Skin of body (tissue), 1 donor: ENCODE measurements at regions not wholly inside any gene's neighbourhood (a gene's known extent, or its start where the extent isn't known, plus 50 kb on each side); places are given as distances from the start of the nearest gene placed in this dataset.
"Not testable (repeated sequence)": the region's sequence is repeated elsewhere in the genome, so short reads cannot be mapped to it uniquely, and the experiment has no call there.

Source experiments
- DNase-seq: peaks from one replicate; lab custom pipeline; 2025; lab: John Stamatoyannopoulos, UW

- no peak for DNase-seq
Measured at GRCh38 chr2:107107351-107107750, 221.4 kb upstream of the ST6GAL2 start.

- DNase-seq: no peak
Measured at GRCh38 chr2:107108556-107108955, 222.6 kb upstream of the ST6GAL2 start.

- DNase-seq: no peak
Measured at GRCh38 chr2:107111623-107112022, 225.7 kb upstream of the ST6GAL2 start.

- DNase-seq: no peak
Measured at GRCh38 chr2:107112561-107112960, 226.6 kb upstream of the ST6GAL2 start.

GRCh38 chr2:107128381-107128780 is 242.4 kb upstream of the ST6GAL2 start:
- DNase-seq: no peak

GRCh38 chr2:107132070-107132469 is 246.1 kb upstream of the ST6GAL2 start:
- no peak for DNase-seq

- no peak for DNase-seq
Measured at GRCh38 chr2:107132746-107133145, 246.8 kb upstream of the ST6GAL2 start.

- no peak for DNase-seq
Measured at GRCh38 chr2:107133412-107133811, 247.4 kb upstream of the ST6GAL2 start.

GRCh38 chr2:107136733-107137132 is 250.8 kb upstream of the ST6GAL2 start:
- no peak for DNase-seq

- no peak for DNase-seq
Measured at GRCh38 chr2:107137706-107138105, 251.7 kb upstream of the ST6GAL2 start.

- no peak for DNase-seq
Measured at GRCh38 chr2:107146181-107146580, 260.2 kb upstream of the ST6GAL2 start.

- DNase-seq: not testable (repeated sequence)
Measured at GRCh38 chr2:107146645-107147044, 260.7 kb upstream of the ST6GAL2 start.

GRCh38 chr2:107148055-107148454 is 262.1 kb upstream of the ST6GAL2 start:
- no peak for DNase-seq

GRCh38 chr2:107148496-107148895 is 262.5 kb upstream of the ST6GAL2 start:
- no peak for DNase-seq

GRCh38 chr2:107160640-107161239 is 274.8 kb upstream of the ST6GAL2 start:
- DNase-seq: no peak

GRCh38 chr2:107168141-107168540 is 282.2 kb upstream of the ST6GAL2 start:
- no peak for DNase-seq

GRCh38 chr2:107174171-107174570 is 288.2 kb upstream of the ST6GAL2 start:
- no peak for DNase-seq

GRCh38 chr2:107182981-107183380 is 297.0 kb upstream of the ST6GAL2 start:
- DNase-seq: no peak

GRCh38 chr2:107187870-107188269 is 301.9 kb upstream of the ST6GAL2 start:
- DNase-seq: no peak

GRCh38 chr2:107195631-107196030 is 309.7 kb upstream of the ST6GAL2 start:
- DNase-seq: no peak

GRCh38 chr2:107197594-107198294 is 311.8 kb upstream of the ST6GAL2 start:
- DNase-seq: no peak

- no peak for DNase-seq
Measured at GRCh38 chr2:107202962-107203591, 317.1 kb upstream of the ST6GAL2 start.
